SK-N-MC (cell line): ENCODE measurements at regions not wholly inside any gene's neighbourhood (a gene's known extent, or its start where the extent isn't known, plus 50 kb on each side); places are given as distances from the start of the nearest gene placed in this dataset.

Experiments
- DNase-seq: peaks from one replicate; pipeline ENCODE4 v3.0.0-alpha.2; 2011; ENCODE audit warnings: low read depth, low spot score
- H3K27ac ChIP-seq: fragments of 200-600 bp; sonication (generic); 2 replicates; pipeline ENCODE4 v1.5.1; 2016; ENCODE audit warnings: mixed run types
- H3K36me3 ChIP-seq: fragments of 200-600 bp; sonication (generic); 2 replicates; pipeline ENCODE4 v1.6.1; 2017; ENCODE audit warnings: antibody characterized with exemption, low read length, mixed read lengths; ENCODE audit not compliant: insufficient read depth
- H3K4me3 ChIP-seq: fragments of 200-600 bp; sonication (generic); 2 replicates; pipeline ENCODE4 v1.5.1; 2016
- H3K9ac ChIP-seq: fragments of 200-600 bp; sonication (generic); 2 replicates; pipeline ENCODE4 v1.8.0; 2017; ENCODE audit warnings: mixed run types, mixed read lengths; ENCODE audit not compliant: insufficient read length
- H3K9me3 ChIP-seq: fragments of 200-600 bp; sonication (generic); 2 replicates; pipeline ENCODE4 v1.6.1; 2017; ENCODE audit warnings: low read depth, mild to moderate bottlenecking, antibody characterized with exemption, low read length, moderate library complexity, mixed read lengths
- EZH2 ChIP-seq: fragments of 200-600 bp; sonication (generic); IDR thresholded peaks from one replicate; pipeline ENCODE4 v1.6.1; 2017; ENCODE audit warnings: antibody characterized with exemption
- FOXP2 ChIP-seq: optimal IDR thresholded peaks from 2 replicates; pipeline ENCODE3; 2011; ENCODE audit warnings: mild to moderate bottlenecking, moderate library complexity; ENCODE audit not compliant: insufficient read depth; ENCODE audit errors: extremely low read length, control extremely low read depth
- POLR2AphosphoS5 ChIP-seq: IDR thresholded peaks from 2 replicates; pipeline ENCODE4 v1.6.1; 2012; ENCODE audit warnings: mild to moderate bottlenecking, low read depth, low read length, borderline replicate concordance

GRCh38 chr18:29034113-29034856 is 857.4 kb upstream of the CDH2 start:
- DNase-seq: no peak

GRCh38 chr18:29028560-29028959 is 851.6 kb upstream of the CDH2 start:
- TF ChIP-seq POLR2AphosphoS5 (no peak), EZH2 (no peak), FOXP2 (no peak)
- DNase-seq: no peak
- H3K4me3 ChIP-seq: no peak overlapping the region

More at GRCh38 chr18:29034113-29034856, 857.4 kb upstream of the CDH2 start:
- Histone ChIP-seq H3K4me3 (no peak overlapping the region), H3K9me3 (no peaks in the 10 kb centered on the region), H3K27ac (no peak overlapping the region), H3K36me3 (no peaks in the 10 kb centered on the region), H3K9ac (no peak overlapping the region)
- TF ChIP-seq FOXP2 (no peak), EZH2 (no peak), POLR2AphosphoS5 (no peak)

GRCh38 chr18:29018976-29019375 is 842.0 kb upstream of the CDH2 start:
- Histone ChIP-seq H3K9ac (no peak overlapping the region), H3K36me3 (no peaks in the 10 kb centered on the region), H3K27ac (no peak overlapping the region), H3K9me3 (no peaks in the 10 kb centered on the region), H3K4me3 (no peak overlapping the region)
- TF ChIP-seq POLR2AphosphoS5 (no peak), EZH2 (no peak), FOXP2 (no peak)
- no peak for DNase-seq

More at GRCh38 chr18:29028560-29028959, 851.6 kb upstream of the CDH2 start:
- Histone ChIP-seq H3K36me3 (no peaks in the 10 kb centered on the region), H3K27ac (no peak overlapping the region), H3K9ac (no peak overlapping the region), H3K9me3 (no peaks in the 10 kb centered on the region)

- H3K4me3 ChIP-seq: no peak overlapping the region
- DNase-seq: no peak
- TF ChIP-seq EZH2 (no peak), FOXP2 (no peak), POLR2AphosphoS5 (no peak)
These were observed 836.0 kb upstream of the CDH2 start for GRCh38 chr18:29012883-29013465.

GRCh38 chr18:29012364-29012763 is 835.4 kb upstream of the CDH2 start:
- DNase-seq: no peak
- no peak for TF ChIP-seq EZH2
- H3K9me3 ChIP-seq: no peaks in the 10 kb centered on the region
- no peak overlapping the region for H3K9ac ChIP-seq
- no peaks in the 10 kb centered on the region for H3K36me3 ChIP-seq
- no peak overlapping the region for H3K4me3 ChIP-seq
- H3K27ac ChIP-seq: no peak overlapping the region

More at GRCh38 chr18:29012883-29013465, 836.0 kb upstream of the CDH2 start:
- Histone ChIP-seq H3K9me3 (no peaks in the 10 kb centered on the region), H3K27ac (no peak overlapping the region), H3K36me3 (no peaks in the 10 kb centered on the region), H3K9ac (no peak overlapping the region)

GRCh38 chr18:29009250-29009803 is 832.4 kb upstream of the CDH2 start:
- Histone ChIP-seq H3K36me3 (no peaks in the 10 kb centered on the region), H3K9me3 (no peaks in the 10 kb centered on the region), H3K4me3 (no peak overlapping the region), H3K9ac (no peak overlapping the region), H3K27ac (no peak overlapping the region)
- no peak for TF ChIP-seq POLR2AphosphoS5
- no peak for TF ChIP-seq EZH2
- TF ChIP-seq FOXP2: no peak
- DNase-seq: no peak

- no peaks in the 10 kb centered on the region for H3K36me3 ChIP-seq
- TF ChIP-seq EZH2 (no peak), FOXP2 (no peak), POLR2AphosphoS5 (no peak)
- no peak for DNase-seq
- no peak overlapping the region for H3K9ac ChIP-seq
- no peaks in the 10 kb centered on the region for H3K9me3 ChIP-seq
- no peak overlapping the region for H3K27ac ChIP-seq
- H3K4me3 ChIP-seq: no peak overlapping the region
These were observed 831.9 kb upstream of the CDH2 start for GRCh38 chr18:29008809-29009208.

- no peak overlapping the region for H3K27ac ChIP-seq
- TF ChIP-seq FOXP2: no peak
- TF ChIP-seq EZH2: no peak
These were observed 831.2 kb upstream of the CDH2 start for GRCh38 chr18:29007986-29008654.

More at GRCh38 chr18:29007986-29008654, 831.2 kb upstream of the CDH2 start:
- H3K36me3 ChIP-seq: no peaks in the 10 kb centered on the region
- no peak overlapping the region for H3K4me3 ChIP-seq
- H3K9me3 ChIP-seq: no peaks in the 10 kb centered on the region
- no peak for DNase-seq
- no peak overlapping the region for H3K9ac ChIP-seq
